ENCODE measurements at regions not wholly inside any gene's neighbourhood (a gene's known extent, or its start where the extent isn't known, plus 50 kb on each side); places are given as distances from the start of the nearest gene placed in this dataset.
A peak's percentile ranks its signal among the peaks of the same experiment; 100 is the strongest.

- Histone ChIP-seq H3K36me3 (ENCODE audit: control insufficient read depth, insufficient read depth, low read length) (no peaks in the 10 kb centered on the region), H3K4me3 (ENCODE audit: low read depth, low read length) (no peak overlapping the region), H3K27me3 (ENCODE audit: control insufficient read depth, insufficient read depth, low read length) (no peaks in the 10 kb centered on the region)
- TF ChIP-seq CTCF (IDR thresholded peaks at IDR 0.05; ENCODE audit: insufficient read depth, low read length, severe bottlenecking): no peak
- no peak for DNase-seq (ENCODE audit: low read depth)
- no peak for FAIRE-seq
Observed at GRCh38 chr13:44206434-44206833, 167.2 kb upstream of the SERP2 start.

- FAIRE-seq (no peak), DNase-seq (ENCODE audit: low read depth) (peak; percentile 68)
- Histone ChIP-seq H3K4me3 (ENCODE audit: low read depth, low read length) (no peak overlapping the region), H3K27me3 (ENCODE audit: control insufficient read depth, insufficient read depth, low read length) (no peaks in the 10 kb centered on the region), H3K36me3 (ENCODE audit: control insufficient read depth, insufficient read depth, low read length) (no peaks in the 10 kb centered on the region)
- no peak for TF ChIP-seq CTCF (IDR thresholded peaks at IDR 0.05; ENCODE audit: insufficient read depth, low read length, severe bottlenecking)
Observed at GRCh38 chr13:44207476-44207875, 166.1 kb upstream of the SERP2 start.

GRCh38 chr13:44210525-44210924 is 163.1 kb upstream of the SERP2 start:
- FAIRE-seq: no peak
- H3K36me3 ChIP-seq (ENCODE audit: control insufficient read depth, insufficient read depth, low read length): no peaks in the 10 kb centered on the region
- H3K27me3 ChIP-seq (ENCODE audit: control insufficient read depth, insufficient read depth, low read length): no peaks in the 10 kb centered on the region
- TF ChIP-seq CTCF (IDR thresholded peaks at IDR 0.05; ENCODE audit: insufficient read depth, low read length, severe bottlenecking): no peak
- H3K4me3 ChIP-seq (ENCODE audit: low read depth, low read length): no peak overlapping the region
- no peak for DNase-seq (ENCODE audit: low read depth)

GRCh38 chr13:44211286-44211685 is 162.3 kb upstream of the SERP2 start:
- no peak for TF ChIP-seq CTCF (IDR thresholded peaks at IDR 0.05; ENCODE audit: insufficient read depth, low read length, severe bottlenecking)
- H3K4me3 ChIP-seq (ENCODE audit: low read depth, low read length): no peak overlapping the region
- DNase-seq (ENCODE audit: low read depth) (no peak), FAIRE-seq (no peak)
- no peaks in the 10 kb centered on the region for H3K27me3 ChIP-seq (ENCODE audit: control insufficient read depth, insufficient read depth, low read length)
- H3K36me3 ChIP-seq (ENCODE audit: control insufficient read depth, insufficient read depth, low read length): no peaks in the 10 kb centered on the region

GRCh38 chr13:44211704-44212346 is 161.8 kb upstream of the SERP2 start:
- no peaks in the 10 kb centered on the region for H3K36me3 ChIP-seq (ENCODE audit: control insufficient read depth, insufficient read depth, low read length)
- no peak for TF ChIP-seq CTCF (IDR thresholded peaks at IDR 0.05; ENCODE audit: insufficient read depth, low read length, severe bottlenecking)
- no peak for DNase-seq (ENCODE audit: low read depth)
- no peak for FAIRE-seq
- no peak overlapping the region for H3K4me3 ChIP-seq (ENCODE audit: low read depth, low read length)
- no peaks in the 10 kb centered on the region for H3K27me3 ChIP-seq (ENCODE audit: control insufficient read depth, insufficient read depth, low read length)

All from bronchial epithelial cell (primary cell).